Keratinocyte (primary cell): ENCODE measurements at regions not wholly inside any gene's neighbourhood (a gene's known extent, or its start where the extent isn't known, plus 50 kb on each side); places are given as distances from the start of the nearest gene placed in this dataset.

Experiments used
- DNase-seq: peaks from one replicate; pipeline ENCODE4 v3.0.0-alpha.2; 2011; ENCODE audit warnings: low read depth, missing footprints, low spot score
- FAIRE-seq: peaks from 2 replicates; lab custom pipeline; 2011; peaks lifted over from hg19 to GRCh38; lab: Jason Lieb, UNC
- H2AFZ ChIP-seq: 2 replicates; pipeline ENCODE4 v1.6.0; 2012; ENCODE audit warnings: low read length, control low read depth, inconsistent platforms; ENCODE audit not compliant: control insufficient read depth
- H3K27ac ChIP-seq: 2 replicates; pipeline ENCODE4 v1.5.1; 2011; ENCODE audit warnings: low read length; ENCODE audit not compliant: control insufficient read depth, insufficient read depth
- H3K27me3 ChIP-seq: 3 replicates; pipeline ENCODE4 v1.6.0; 2011; ENCODE audit warnings: low read length; ENCODE audit not compliant: control insufficient read depth, insufficient read depth; ENCODE audit errors: extremely low read depth
- H3K36me3 ChIP-seq, 2 experiments: 2 replicates in 1 of 2; 3 replicates in 1 of 2; pipeline ENCODE4 v1.5.1; 2011; ENCODE audit warnings: low read length in 2 of 2, mild to moderate bottlenecking in 1 of 2; ENCODE audit not compliant: control insufficient read depth in 2 of 2, insufficient read depth in 2 of 2; ENCODE audit errors: extremely low read depth in 1 of 2
- H3K4me1 ChIP-seq: 3 replicates; pipeline ENCODE4 v1.5.1; 2011; ENCODE audit warnings: low read length; ENCODE audit not compliant: control insufficient read depth, insufficient read depth; ENCODE audit errors: extremely low read depth
- H3K4me2 ChIP-seq: 3 replicates; pipeline ENCODE4 v1.6.0; 2011; ENCODE audit warnings: low read depth, low read length; ENCODE audit not compliant: control insufficient read depth, insufficient read depth; ENCODE audit errors: extremely low read depth
- H3K4me3 ChIP-seq, 3 experiments: fragments of 200-600 bp in 1 of 3; sonication (generic) in 1 of 3; 2 replicates in 2 of 3; 3 replicates in 1 of 3; pipeline ENCODE4 v1.5.1; 2011 to 2016; ENCODE audit warnings: low read length in 3 of 3, mild to moderate bottlenecking in 3 of 3, control low read depth in 2 of 3, inconsistent platforms in 1 of 3, low read depth in 1 of 3, mixed read lengths in 1 of 3, mixed run types in 1 of 3, moderate library complexity in 1 of 3; ENCODE audit not compliant: control insufficient read depth in 2 of 3, insufficient read depth in 2 of 3; ENCODE audit errors: extremely low read depth in 1 of 3
- H3K79me2 ChIP-seq: 2 replicates; pipeline ENCODE4 v1.6.0; 2012; ENCODE audit warnings: low read length; ENCODE audit not compliant: control insufficient read depth, insufficient read depth
- H3K9ac ChIP-seq: 3 replicates; pipeline ENCODE4 v1.6.0; 2011; ENCODE audit warnings: low read length; ENCODE audit not compliant: control insufficient read depth, insufficient read depth; ENCODE audit errors: extremely low read depth
- H3K9me1 ChIP-seq: 3 replicates; pipeline ENCODE4 v1.6.0; 2011; ENCODE audit warnings: low read length; ENCODE audit not compliant: control insufficient read depth, insufficient read depth; ENCODE audit errors: extremely low read depth
- H3K9me3 ChIP-seq: 2 replicates; pipeline ENCODE4 v1.5.1; 2012; ENCODE audit warnings: low read depth, low read length; ENCODE audit not compliant: control insufficient read depth
- H4K20me1 ChIP-seq: 3 replicates; pipeline ENCODE4 v1.6.0; 2011; ENCODE audit warnings: low read length; ENCODE audit not compliant: control insufficient read depth, insufficient read depth; ENCODE audit errors: extremely low read depth
- EZH2 ChIP-seq: IDR thresholded peaks from one replicate; pipeline ENCODE4 v1.6.1; 2012; ENCODE audit warnings: inconsistent platforms, mild to moderate bottlenecking, low read length, moderate library complexity
- dilution Hi-C: fragments of 300-500 bp; cut with MboI; formaldehyde crosslinking; loops from one replicate; pipeline ENCODE4 v1.7.0; 2020; ENCODE audit warnings: low sequenced_read_pairs; ENCODE audit not compliant: extremely low pct_ligation_motif_present
- TF ChIP-seq, protein P1 (sequence below), 3 experiments: IDR thresholded peaks in 1 of 3; conservative IDR thresholded peaks in 1 of 3; optimal IDR thresholded peaks in 1 of 3; 2 replicates in 2 of 3; 3 replicates in 1 of 3; pipeline versions ENCODE3 to v1.5.1; 2011; ENCODE audit warnings: low read length in 3 of 3, mild to moderate bottlenecking in 3 of 3, moderate library complexity in 2 of 3, control low read depth in 1 of 3, inconsistent platforms in 1 of 3; ENCODE audit not compliant: insufficient read depth in 2 of 3; ENCODE audit errors: extremely low read depth in 1 of 3

DNA sequence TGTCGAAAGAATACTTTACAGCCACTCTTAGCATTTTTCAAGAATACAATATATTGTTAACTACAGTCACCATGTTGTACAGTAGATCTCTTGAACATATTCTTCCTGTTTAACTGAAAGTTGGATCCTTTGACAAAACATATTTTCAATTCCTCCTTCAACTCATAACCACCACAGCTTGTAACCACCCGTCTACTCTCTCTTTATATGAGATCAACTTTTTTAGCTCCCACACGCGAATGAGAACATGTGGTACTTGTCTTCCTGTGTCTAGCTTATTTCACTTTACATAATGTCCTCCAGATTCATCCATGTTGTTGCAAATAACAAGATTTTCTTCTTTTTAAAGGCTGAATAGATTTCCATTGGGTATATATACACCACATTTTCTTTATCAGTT is 338.3 kb upstream of the IGFBP7 start:
- dilution Hi-C loops = no loop called here
- Histone ChIP-seq H3K4me3 (no peak overlapping the region), H3K9me3 (no peaks in the 10 kb centered on the region), H2AFZ (no peak overlapping the region), H3K4me2 (no peak overlapping the region), H3K4me1 (no peaks in the 10 kb centered on the region), H3K36me3 (no peaks in the 10 kb centered on the region), H3K9me1 (no peaks in the 10 kb centered on the region), H4K20me1 (no peaks in the 10 kb centered on the region), H3K9ac (no peak overlapping the region), H3K27me3 (peaks cover 2% of the 10 kb centered on the region), H3K79me2 (no peaks in the 10 kb centered on the region), H3K27ac (no peak overlapping the region)
- no peak for DNase-seq
- FAIRE-seq = no peak
- TF ChIP-seq, protein P1, sequence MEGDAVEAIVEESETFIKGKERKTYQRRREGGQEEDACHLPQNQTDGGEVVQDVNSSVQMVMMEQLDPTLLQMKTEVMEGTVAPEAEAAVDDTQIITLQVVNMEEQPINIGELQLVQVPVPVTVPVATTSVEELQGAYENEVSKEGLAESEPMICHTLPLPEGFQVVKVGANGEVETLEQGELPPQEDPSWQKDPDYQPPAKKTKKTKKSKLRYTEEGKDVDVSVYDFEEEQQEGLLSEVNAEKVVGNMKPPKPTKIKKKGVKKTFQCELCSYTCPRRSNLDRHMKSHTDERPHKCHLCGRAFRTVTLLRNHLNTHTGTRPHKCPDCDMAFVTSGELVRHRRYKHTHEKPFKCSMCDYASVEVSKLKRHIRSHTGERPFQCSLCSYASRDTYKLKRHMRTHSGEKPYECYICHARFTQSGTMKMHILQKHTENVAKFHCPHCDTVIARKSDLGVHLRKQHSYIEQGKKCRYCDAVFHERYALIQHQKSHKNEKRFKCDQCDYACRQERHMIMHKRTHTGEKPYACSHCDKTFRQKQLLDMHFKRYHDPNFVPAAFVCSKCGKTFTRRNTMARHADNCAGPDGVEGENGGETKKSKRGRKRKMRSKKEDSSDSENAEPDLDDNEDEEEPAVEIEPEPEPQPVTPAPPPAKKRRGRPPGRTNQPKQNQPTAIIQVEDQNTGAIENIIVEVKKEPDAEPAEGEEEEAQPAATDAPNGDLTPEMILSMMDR (optimal IDR thresholded peaks at IDR 0.05 in 1 of 3, IDR thresholded peaks at IDR 0.05 in 1 of 3, conservative IDR thresholded peaks at IDR 0.05 in 1 of 3; ENCODE audit: extremely low read depth in 1 of 3, insufficient read depth in 2 of 3, low read length in 3 of 3) = no peak
- TF ChIP-seq EZH2 = no peak

DNA sequence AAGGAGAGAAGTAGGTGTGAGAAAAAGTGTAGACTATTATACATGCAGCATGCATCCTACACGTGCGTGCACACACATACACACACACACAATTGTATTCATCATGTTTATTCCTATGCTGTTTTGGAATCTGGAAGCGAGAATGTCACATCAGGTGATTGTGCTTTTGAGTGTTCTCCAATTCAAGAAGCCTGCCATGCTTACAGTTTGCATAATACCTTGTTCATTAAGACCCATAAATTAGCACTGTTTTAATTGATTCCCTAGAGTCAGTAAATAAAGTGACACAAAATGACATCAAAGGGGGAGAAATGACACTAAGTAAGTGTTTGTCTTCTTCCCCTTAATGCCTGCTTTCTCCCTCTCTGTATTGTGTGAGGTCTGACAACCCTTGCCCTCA is 336.1 kb upstream of the IGFBP7 start:
- dilution Hi-C loops = no loop called here

More for the DNA sequence above, 336.1 kb upstream of the IGFBP7 start:
- H3K4me2 ChIP-seq = no peak overlapping the region
- FAIRE-seq (no peak), DNase-seq (no peak)
- H3K9ac ChIP-seq = no peak overlapping the region
- no peak for TF ChIP-seq EZH2
- TF ChIP-seq, protein P1 (optimal IDR thresholded peaks at IDR 0.05 in 1 of 3, IDR thresholded peaks at IDR 0.05 in 1 of 3, conservative IDR thresholded peaks at IDR 0.05 in 1 of 3; ENCODE audit: extremely low read depth in 1 of 3, insufficient read depth in 2 of 3, low read length in 3 of 3) = no peak
- H3K27me3 ChIP-seq = peaks cover 2% of the 10 kb centered on the region
- H4K20me1 ChIP-seq = no peaks in the 10 kb centered on the region
- H3K9me1 ChIP-seq = no peaks in the 10 kb centered on the region
- H3K4me1 ChIP-seq = no peaks in the 10 kb centered on the region
- no peaks in the 10 kb centered on the region for H3K9me3 ChIP-seq
- no peak overlapping the region for H3K27ac ChIP-seq
- no peaks in the 10 kb centered on the region for H3K79me2 ChIP-seq
- no peak overlapping the region for H2AFZ ChIP-seq
- H3K4me3 ChIP-seq = no peak overlapping the region
- no peaks in the 10 kb centered on the region for H3K36me3 ChIP-seq
